K562 (cell line): ENCODE measurements at regions not wholly inside any gene's neighbourhood (a gene's known extent, or its start where the extent isn't known, plus 50 kb on each side); places are given as distances from the start of the nearest gene placed in this dataset.

Experiments used
- CEBPB ChIP-seq: fragments of 450-650 bp; IDR thresholded peaks from 2 replicates; pipeline ENCODE4 v1.6.1; 2016; ENCODE audit warnings: missing genetic modification characterization, missing compliant biosample characterization
- CEBPG ChIP-seq, 3 experiments: fragments of 200-800 bp in 1 of 3; sonication (Bioruptor generic) in 1 of 3; sonication (generic) in 1 of 3; formaldehyde crosslinking in 1 of 3; IDR thresholded peaks in 2 of 3; conservative IDR thresholded peaks in 1 of 3; 2 replicates each; pipeline versions ENCODE4 v1.6.1 to v1.8.0; 2016 to 2022; ENCODE audit warnings: missing compliant biosample characterization in 2 of 3, missing genetic modification characterization in 2 of 3, mild to moderate bottlenecking in 1 of 3, missing genetic modification reagents in 1 of 3
- CHD4 ChIP-seq: fragments of 200-600 bp; sonication (generic); IDR thresholded peaks from 3 replicates; pipeline ENCODE4 v1.6.1; 2012; ENCODE audit warnings: low read depth, mild to moderate bottlenecking, mixed read lengths, low read length, inconsistent platforms; ENCODE audit not compliant: insufficient read depth, insufficient replicate concordance, poor library complexity, severe bottlenecking
- CTCF ChIP-seq, 3 experiments: IDR thresholded peaks in 2 of 3; conservative IDR thresholded peaks in 1 of 3; 2 replicates each; pipeline ENCODE4 v1.5.1; 2011 to 2012; ENCODE audit warnings: low read length in 3 of 3, mild to moderate bottlenecking in 3 of 3, control low read depth in 2 of 3, improper control_type of control experiment in 1 of 3, inconsistent platforms in 1 of 3, low read depth in 1 of 3, mixed read lengths in 1 of 3, moderate library complexity in 1 of 3; ENCODE audit not compliant: insufficient read depth in 2 of 3
- ELK1 ChIP-seq: sonication (generic); formaldehyde crosslinking; IDR thresholded peaks from 2 replicates; pipeline ENCODE4 v1.8.1; 2022; ENCODE audit warnings: missing genetic modification reagents
- EP300 ChIP-seq: IDR thresholded peaks from 2 replicates; pipeline ENCODE4 v1.6.1; 2012; ENCODE audit warnings: low read length, improper control_type of control experiment
- EZH2 ChIP-seq: IDR thresholded peaks from 2 replicates; pipeline ENCODE4 v1.6.1; 2012; ENCODE audit warnings: low read depth, mild to moderate bottlenecking, inconsistent platforms, low read length, borderline replicate concordance
- POLR2A ChIP-seq: fragments of 450-650 bp; conservative IDR thresholded peaks from 2 replicates; pipeline ENCODE4 v1.6.1; 2016
- SMARCA4 ChIP-seq: fragments of 450-650 bp; IDR thresholded peaks from 2 replicates; pipeline ENCODE4 v1.6.1; 2016
- SRSF9 ChIP-seq: fragments of 200-400 bp; formaldehyde crosslinking; IDR thresholded peaks from 2 replicates; pipeline ENCODE4 v1.6.1; 2017; ENCODE audit warnings: low read depth, low read length, borderline replicate concordance

- TF ChIP-seq CEBPB (tag) (no peak), EZH2 (no peak), CTCF (IDR thresholded peaks at IDR 0.05 in 2 of 3, conservative IDR thresholded peaks at IDR 0.05 in 1 of 3; ENCODE audit: insufficient read depth in 2 of 3, low read depth in 1 of 3, low read length in 3 of 3) (no peak), POLR2A (no peak), EP300 (no peak), ELK1 (no peak), SRSF9 (no peak), SMARCA4 (no peak), CHD4 (no peak), CEBPG (CRISPR knock-in tag; IDR thresholded peaks at IDR 0.05) (no peak), CEBPG (tag; conservative IDR thresholded peaks at IDR 0.05 in 1 of 2, IDR thresholded peaks at IDR 0.05 in 1 of 2) (no peak)
Measured at GRCh38 chr5:163809473-163809872, 304.1 kb downstream of the MAT2B start.
